ENCODE measurements at regions not wholly inside any gene's neighbourhood (a gene's known extent, or its start where the extent isn't known, plus 50 kb on each side); places are given as distances from the start of the nearest gene placed in this dataset.

- TF ChIP-seq CTCF (IDR thresholded peaks at IDR 0.05) (no peak), POLR2A (IDR thresholded peaks at IDR 0.05) (no peak)
Measured at GRCh38 chr6:21885111-21885510, 291.6 kb downstream of the SOX4 start.

All from adrenal gland (tissue), 5 donors.